SKM-1 (cell line): ENCODE measurements at regions not wholly inside any gene's neighbourhood (a gene's known extent, or its start where the extent isn't known, plus 50 kb on each side); places are given as distances from the start of the nearest gene placed in this dataset.

Source experiments
- DNase-seq: peaks from one replicate; lab custom pipeline; 2025; ENCODE audit not compliant: unreplicated experiment; lab: John Stamatoyannopoulos, UW

DNA sequence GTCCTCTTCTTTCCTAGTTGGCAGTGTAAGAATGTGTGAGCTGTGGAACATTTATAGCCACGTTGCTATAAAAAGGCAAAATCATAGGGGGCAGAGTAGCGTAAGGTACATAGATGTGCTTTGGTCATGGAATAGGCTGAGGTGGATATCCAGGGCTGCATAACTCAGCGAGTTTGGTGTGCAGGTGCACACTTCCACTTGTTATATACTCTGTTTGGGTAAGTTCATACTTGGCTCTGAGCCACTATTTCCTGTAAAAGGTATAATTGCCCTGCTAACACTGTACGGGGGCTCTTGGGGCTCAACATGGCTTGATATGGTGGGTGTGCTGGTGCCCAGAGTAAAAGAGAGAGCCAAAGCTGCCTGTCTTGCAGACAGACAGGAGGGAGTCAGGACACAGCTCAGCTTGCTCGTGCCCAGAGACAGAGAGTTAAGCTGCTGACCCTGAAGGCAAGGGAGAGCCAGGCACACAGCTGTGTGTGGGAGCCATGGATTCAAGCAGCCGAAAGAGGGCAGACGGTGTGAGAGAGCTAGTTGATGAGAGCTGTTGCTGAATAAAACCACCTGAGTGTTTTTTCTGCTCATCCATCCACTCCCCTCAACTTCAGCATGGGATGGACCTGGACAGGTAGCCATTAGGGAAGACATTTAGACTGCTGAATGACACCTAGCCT is 126.7 kb downstream of the DKK1 start:
- DNase-seq: no peak

DNA sequence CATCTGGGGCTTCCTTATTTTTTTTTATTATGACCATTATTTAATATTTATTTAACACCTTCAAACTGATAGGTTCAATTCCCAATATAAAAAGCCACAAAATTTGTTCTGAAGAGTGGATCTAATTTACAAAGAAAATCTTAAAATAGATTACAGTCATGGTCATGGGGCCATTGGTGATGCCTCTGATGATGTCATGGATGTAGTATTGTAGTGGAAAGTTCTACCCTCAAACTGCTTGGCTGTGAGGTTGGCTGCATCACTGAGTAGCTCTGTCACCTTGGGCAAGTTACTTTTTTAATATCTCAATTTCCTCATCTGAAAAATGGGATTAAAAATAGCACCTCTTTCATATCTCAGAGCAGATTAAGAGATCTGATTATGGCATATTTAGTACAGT is 128.5 kb downstream of the DKK1 start:
- no peak for DNase-seq

- no peak for DNase-seq
Observed at GRCh38 chr10:52443419-52444388, 129.6 kb downstream of the DKK1 start.

GRCh38 chr10:52446391-52446790 is 132.3 kb downstream of the DKK1 start:
- DNase-seq: no peak

GRCh38 chr10:52447931-52448353 is 133.9 kb downstream of the DKK1 start:
- no peak for DNase-seq

DNA sequence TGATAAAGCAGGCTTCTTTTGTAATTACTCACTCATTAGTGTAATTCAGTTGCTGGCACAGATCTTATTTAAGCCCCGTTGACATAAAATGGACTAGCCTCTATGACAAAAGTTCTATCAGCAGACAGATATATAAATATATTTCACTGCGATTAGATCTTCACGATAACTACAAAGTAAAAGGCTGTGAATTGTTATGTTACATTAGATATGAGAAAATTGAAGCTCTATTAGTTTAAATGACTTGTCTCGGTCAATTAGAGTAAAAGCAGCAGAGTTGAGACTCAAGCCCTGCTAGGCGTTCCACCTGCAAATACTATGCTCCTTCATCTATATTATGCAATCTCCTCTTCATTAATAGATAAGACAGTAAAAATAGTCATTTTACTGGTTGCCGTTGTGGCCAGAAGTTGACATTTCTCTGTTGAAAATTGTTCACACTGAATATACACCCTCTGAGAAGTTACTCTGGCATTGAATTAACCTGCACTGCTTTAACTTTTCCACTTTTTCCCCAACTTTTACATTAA is 136.7 kb downstream of the DKK1 start:
- no peak for DNase-seq

- DNase-seq: no peak
Observed at GRCh38 chr10:52451817-52452216, 137.7 kb downstream of the DKK1 start.

DNA sequence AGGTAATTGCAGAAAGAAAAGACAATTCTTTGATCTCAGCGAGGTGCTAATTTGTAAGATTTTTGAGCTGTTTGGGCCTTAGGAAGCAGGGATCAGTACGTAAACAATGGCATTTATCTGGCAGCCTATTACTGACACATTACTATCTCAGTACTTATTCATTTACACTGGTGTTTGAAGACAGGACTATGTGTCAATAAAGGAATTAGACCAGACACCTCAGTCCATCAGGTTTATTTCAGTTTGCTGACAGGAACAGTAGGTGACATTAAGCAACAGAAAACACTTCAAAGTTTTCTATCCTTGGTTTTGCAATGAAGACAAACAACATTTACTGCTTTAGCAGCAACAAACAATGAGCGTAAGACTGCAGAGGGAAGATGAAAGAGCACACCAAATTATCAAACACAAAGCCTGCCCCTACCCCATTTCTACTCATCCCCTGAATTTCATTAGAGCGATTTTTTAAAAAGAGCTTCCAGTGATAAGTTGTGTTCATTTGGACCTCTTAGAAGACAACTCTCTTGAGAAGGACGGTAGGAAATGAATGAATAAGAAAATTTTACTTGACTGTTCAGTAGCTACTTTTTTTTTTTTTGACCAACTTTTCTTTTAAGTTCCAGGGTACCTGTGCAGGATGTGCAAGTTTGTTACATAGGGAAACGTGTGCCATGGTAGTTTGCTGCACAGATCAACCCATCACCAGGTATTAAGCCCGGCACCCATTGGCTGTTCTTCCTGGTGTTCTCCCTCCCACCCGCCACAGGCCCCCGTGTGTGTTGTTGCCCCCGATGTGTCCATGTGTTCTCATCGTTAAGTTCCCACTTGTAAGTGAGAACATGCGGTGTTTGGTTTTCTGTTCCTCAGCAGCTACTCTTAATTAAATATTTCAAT is 138.8 kb downstream of the DKK1 start:
- no peak for DNase-seq

DNA sequence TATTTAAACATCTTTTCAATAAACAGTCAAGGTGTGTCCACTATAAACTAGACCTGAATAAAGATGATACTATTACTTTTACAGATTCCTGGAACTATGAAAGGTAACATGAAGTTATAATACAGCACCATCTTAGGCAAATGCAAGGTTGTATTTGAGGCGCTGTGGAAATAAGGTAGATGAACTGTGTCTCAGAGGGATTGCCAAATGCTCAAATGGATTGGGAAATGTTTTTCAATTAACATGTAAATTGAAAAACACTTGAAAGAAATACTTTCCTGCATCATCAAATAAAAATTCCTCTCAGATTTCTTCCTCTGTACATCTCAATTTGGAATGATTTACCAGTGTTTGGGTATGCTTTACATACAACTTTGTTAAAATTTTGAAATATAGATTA is 139.4 kb downstream of the DKK1 start:
- DNase-seq: no peak

- peak; percentile 39 for DNase-seq
Observed at GRCh38 chr10:52454491-52454890, 140.4 kb downstream of the DKK1 start.

GRCh38 chr10:52455098-52455497 is 141.0 kb downstream of the DKK1 start:
- no peak for DNase-seq

- DNase-seq: no peak
Observed at GRCh38 chr10:52459097-52459496, 145.0 kb downstream of the DKK1 start.

DNA sequence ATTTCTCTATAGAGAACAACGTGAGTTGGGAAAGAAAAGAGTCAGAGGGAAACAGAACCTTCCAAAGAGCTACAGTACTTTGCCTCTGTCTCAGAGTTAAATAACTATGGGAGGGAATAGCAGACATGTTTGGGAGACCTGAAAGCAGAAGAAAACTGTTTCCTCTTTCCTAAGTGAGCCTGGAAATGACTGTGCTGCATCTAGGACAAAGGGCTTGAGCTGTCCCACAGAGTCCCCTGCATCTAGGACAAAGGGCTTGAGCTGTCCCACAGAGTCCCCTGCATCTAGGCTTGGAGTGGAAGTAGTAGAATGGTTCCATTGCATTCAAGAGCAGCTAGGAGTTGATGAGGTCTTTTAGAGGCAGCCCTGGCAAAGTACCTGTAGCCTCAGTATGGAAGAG is 149.7 kb downstream of the DKK1 start:
- DNase-seq: no peak

DNA sequence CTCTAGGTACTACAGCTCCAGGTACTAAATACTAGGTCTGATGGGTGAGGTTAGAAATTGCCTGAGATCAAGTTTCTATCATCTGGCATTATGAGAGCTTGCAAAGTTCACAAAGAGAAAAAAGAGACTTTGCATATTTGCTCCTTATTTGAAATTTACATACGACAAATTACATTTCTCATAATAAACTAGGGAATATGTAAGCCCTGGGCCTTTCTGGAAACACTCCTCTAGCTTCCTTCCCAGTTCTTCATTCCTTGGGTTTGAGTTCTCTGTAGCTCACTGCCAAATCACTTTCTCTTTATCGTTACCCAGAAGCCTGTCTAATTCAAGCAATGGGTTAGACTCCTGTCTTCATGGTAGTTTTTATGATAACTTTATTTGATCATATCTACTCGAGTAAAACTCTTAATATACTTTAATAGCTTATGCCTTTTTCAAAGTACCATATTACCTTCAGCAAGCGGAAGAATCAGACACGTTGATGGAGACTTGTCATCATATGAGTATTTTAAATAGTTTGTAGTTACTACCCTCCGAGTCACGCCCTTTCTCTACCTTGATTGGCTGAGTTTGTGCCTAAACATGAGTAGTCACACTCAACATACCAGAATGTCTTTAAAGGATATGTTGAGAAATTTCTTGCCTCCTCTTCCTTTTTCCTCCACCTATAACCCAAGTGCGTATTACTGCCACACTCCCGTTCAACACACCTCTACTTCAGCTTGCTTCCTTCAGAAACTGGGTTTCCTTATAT is 150.5 kb downstream of the DKK1 start:
- no peak for DNase-seq

- DNase-seq: no peak
Observed at GRCh38 chr10:52465202-52465601, 151.1 kb downstream of the DKK1 start.

DNA sequence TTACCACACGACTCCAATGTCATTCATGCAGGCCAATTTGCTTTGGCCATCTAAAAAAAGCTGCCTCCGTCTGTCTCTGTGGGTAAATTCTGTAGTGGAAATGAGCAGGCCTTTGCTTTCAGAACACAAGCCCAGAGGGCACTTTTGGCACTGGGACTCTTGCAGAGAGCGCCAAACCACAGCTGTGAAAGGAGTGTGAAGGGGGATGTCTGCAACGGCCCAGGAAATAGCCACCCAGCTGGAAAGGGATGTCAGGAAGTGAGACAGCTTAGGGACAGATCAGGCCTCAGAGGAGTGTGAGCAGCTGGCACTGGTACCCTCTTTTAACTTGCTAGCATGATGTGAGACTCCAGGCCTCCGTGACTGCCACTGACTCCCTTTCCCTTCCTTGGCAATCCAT is 152.4 kb downstream of the DKK1 start:
- DNase-seq: no peak

GRCh38 chr10:52469970-52470705 is 156.1 kb downstream of the DKK1 start:
- DNase-seq: no peak

DNA sequence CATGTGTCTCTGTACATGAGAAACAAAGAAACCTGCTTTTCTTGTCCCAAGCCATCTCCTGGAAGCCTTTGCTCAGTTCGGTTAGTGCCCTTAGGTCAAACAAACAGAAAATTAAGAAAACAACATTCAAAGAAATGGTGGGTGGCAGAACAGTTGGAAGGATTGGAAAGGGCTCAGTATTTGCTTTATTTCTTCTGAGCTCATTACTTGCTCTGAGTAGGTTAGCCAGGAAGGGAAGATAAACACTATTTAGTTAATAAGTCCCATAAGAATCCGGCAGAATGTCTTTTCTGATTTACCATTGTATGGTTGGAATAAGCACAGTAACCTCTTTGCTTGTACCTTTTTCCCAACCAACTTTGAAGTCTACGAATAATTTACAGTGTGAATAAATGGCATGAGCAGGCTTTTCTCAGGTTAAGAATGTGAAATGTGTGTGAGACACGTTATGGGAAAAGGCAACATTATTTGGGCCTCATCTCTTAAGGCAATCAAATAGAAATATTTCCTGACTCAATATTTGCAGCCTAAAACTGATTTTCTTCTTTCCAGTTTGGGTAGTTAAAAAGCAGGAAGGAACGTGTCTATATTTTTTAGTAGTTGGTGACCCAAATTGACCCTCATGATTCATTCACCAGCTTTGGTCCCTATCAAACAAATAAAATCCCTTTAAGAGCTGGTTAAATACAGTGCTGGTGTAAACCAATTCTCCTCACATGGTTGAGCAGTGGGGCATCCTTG is 158.5 kb downstream of the DKK1 start:
- DNase-seq: no peak

GRCh38 chr10:52474265-52474664 is 160.2 kb downstream of the DKK1 start:
- no peak for DNase-seq
